Parathyroid adenoma (tissue), 2 donors: ENCODE measurements at regions not wholly inside any gene's neighbourhood (a gene's known extent, or its start where the extent isn't known, plus 50 kb on each side); places are given as distances from the start of the nearest gene placed in this dataset.

Source experiments
- H2AFZ ChIP-seq: fragments of 300-600 bp; sonication (generic); one replicate; pipeline ENCODE4 v1.7.0; 2017; ENCODE audit warnings: antibody characterized with exemption, mild to moderate bottlenecking
- H3K27ac ChIP-seq: fragments of 300-600 bp; sonication (generic); one replicate; pipeline ENCODE4 v1.7.0; 2017
- H3K27me3 ChIP-seq: fragments of 300-600 bp; sonication (generic); one replicate; pipeline ENCODE4 v1.7.0; 2017; ENCODE audit warnings: low read length; ENCODE audit not compliant: control insufficient read depth, insufficient read depth
- H3K36me3 ChIP-seq: fragments of 300-600 bp; sonication (generic); one replicate; pipeline ENCODE4 v1.7.0; 2017; ENCODE audit warnings: low read length; ENCODE audit not compliant: control insufficient read depth, insufficient read depth
- H3K4me1 ChIP-seq: fragments of 300-600 bp; sonication (generic); one replicate; pipeline ENCODE4 v1.7.0; 2017; ENCODE audit warnings: control low read depth
- H3K4me2 ChIP-seq: fragments of 300-600 bp; sonication (generic); one replicate; pipeline ENCODE4 v1.7.0; 2017; ENCODE audit warnings: low read length
- H3K4me3 ChIP-seq: fragments of 300-600 bp; sonication (generic); one replicate; pipeline ENCODE4 v1.7.0; 2017; ENCODE audit warnings: low read depth, low read length
- H3K79me2 ChIP-seq: fragments of 300-600 bp; sonication (generic); one replicate; pipeline ENCODE4 v1.7.0; 2017; ENCODE audit warnings: control low read depth
- H3K9ac ChIP-seq: fragments of 300-600 bp; sonication (generic); one replicate; pipeline ENCODE4 v1.7.0; 2017; ENCODE audit warnings: mild to moderate bottlenecking
- H3K9me3 ChIP-seq: fragments of 300-600 bp; sonication (generic); one replicate; pipeline ENCODE4 v1.7.0; 2017; ENCODE audit warnings: low read length; ENCODE audit not compliant: control insufficient read depth
- CTCF ChIP-seq: fragments of 300-600 bp; sonication (generic); IDR thresholded peaks from one replicate; pipeline ENCODE4 v1.7.0; 2017; ENCODE audit warnings: antibody characterized with exemption, mild to moderate bottlenecking
- donor health status: primary hyperparathyroidism.

DNA sequence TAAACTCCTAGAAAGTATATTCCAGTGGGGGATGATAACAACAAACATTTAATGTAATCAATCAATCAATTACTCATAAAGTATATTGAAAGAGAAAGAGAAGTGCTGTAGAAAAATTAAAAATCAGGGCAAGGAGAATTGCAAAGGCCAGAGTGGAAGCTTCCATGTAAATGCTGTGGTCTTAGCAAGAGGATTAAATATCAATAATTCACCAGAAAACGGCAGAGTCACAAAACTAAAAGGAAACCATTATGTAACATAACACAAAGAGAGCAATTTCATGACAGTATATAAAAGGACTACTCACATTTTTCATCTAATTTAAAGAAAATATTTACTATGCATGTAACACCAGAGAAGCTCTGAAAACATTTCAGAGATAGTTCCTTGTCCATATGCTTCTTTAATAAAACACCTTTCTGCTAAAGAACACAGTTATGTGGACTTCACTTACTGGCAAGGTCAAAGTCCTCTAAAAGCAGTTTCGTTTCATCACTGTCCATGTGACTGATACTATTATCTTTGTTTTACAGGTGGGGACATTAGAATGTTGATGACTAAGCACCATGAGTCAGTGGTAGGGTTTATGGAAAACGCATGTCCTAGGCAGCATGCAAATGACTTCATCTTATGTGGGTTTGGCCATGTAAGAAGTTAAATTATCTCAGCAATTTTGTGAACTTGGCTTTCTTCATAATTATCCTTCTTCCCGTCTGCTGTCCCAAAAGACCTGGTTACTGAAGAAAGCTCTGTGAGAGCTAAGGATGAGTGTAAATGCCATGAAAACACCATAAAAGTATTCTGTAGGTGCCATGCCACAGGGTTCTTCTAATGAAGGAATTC is 185.8 kb upstream of the TENT5A start:
- Histone ChIP-seq H3K9me3 (peaks cover 2% of the 10 kb centered on the region), H3K4me3 (no peak overlapping the region), H3K36me3 (no peaks in the 10 kb centered on the region), H3K4me2 (no peak overlapping the region), H3K79me2 (no peaks in the 10 kb centered on the region), H2AFZ (peak overlapping the region; percentile 6), H3K4me1 (no peaks in the 10 kb centered on the region), H3K9ac (no peak overlapping the region), H3K27me3 (no peaks in the 10 kb centered on the region), H3K27ac (no peak overlapping the region)
- no peak for TF ChIP-seq CTCF

- Histone ChIP-seq H2AFZ (no peak overlapping the region), H3K79me2 (no peaks in the 10 kb centered on the region), H3K9me3 (peaks cover 2% of the 10 kb centered on the region), H3K4me1 (no peaks in the 10 kb centered on the region), H3K36me3 (no peaks in the 10 kb centered on the region), H3K4me3 (no peak overlapping the region), H3K27ac (no peak overlapping the region), H3K4me2 (no peak overlapping the region), H3K27me3 (no peaks in the 10 kb centered on the region), H3K9ac (no peak overlapping the region)
- TF ChIP-seq CTCF: no peak
Measured at GRCh38 chr6:81937296-81937937, 184.9 kb upstream of the TENT5A start.

DNA sequence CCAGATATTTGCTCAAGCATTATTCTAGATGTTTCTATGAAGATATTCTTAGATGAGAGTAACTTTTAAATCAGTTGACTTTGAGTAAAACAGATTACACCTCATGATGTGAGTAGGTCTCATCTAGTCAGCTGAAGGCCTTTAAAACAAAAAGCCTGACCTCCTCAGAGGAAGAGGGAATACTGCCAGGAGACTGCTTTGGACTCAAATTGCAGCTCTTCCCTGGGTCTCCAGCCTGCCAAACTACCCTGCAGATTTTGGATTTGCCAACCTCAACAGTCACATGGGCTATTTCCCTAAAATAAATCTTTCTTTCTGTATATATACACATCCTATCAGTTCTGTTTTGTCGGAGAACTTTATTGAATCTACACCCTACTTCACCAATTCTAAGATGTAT is 182.5 kb upstream of the TENT5A start:
- no peak overlapping the region for H2AFZ ChIP-seq
- TF ChIP-seq CTCF: no peak
- no peaks in the 10 kb centered on the region for H3K36me3 ChIP-seq
- H3K4me1 ChIP-seq: no peaks in the 10 kb centered on the region
- H3K9ac ChIP-seq: no peak overlapping the region
- no peak overlapping the region for H3K4me3 ChIP-seq
- no peak overlapping the region for H3K4me2 ChIP-seq
- H3K27me3 ChIP-seq: no peaks in the 10 kb centered on the region
- H3K9me3 ChIP-seq: no peaks in the 10 kb centered on the region
- H3K79me2 ChIP-seq: no peaks in the 10 kb centered on the region
- no peak overlapping the region for H3K27ac ChIP-seq

GRCh38 chr6:81933608-81934051 is 181.1 kb upstream of the TENT5A start:
- Histone ChIP-seq H3K4me3 (no peak overlapping the region), H2AFZ (no peak overlapping the region), H3K27me3 (no peaks in the 10 kb centered on the region), H3K9ac (no peak overlapping the region), H3K9me3 (no peaks in the 10 kb centered on the region), H3K36me3 (no peaks in the 10 kb centered on the region), H3K4me2 (no peak overlapping the region), H3K4me1 (no peaks in the 10 kb centered on the region), H3K79me2 (no peaks in the 10 kb centered on the region), H3K27ac (no peak overlapping the region)
- no peak for TF ChIP-seq CTCF
